Lung (tissue), 11 donors: ENCODE measurements at regions not wholly inside any gene's neighbourhood (a gene's known extent, or its start where the extent isn't known, plus 50 kb on each side); places are given as distances from the start of the nearest gene placed in this dataset.

Experiments used
- ATAC-seq: fragments of 200-7000 bp; cut with Tn5 transposase; one replicate; pipeline ENCODE4 v1.9.1; 2020; ENCODE audit warnings: moderate number of reproducible peaks; ENCODE audit not compliant: insufficient read depth, low FRiP score
- DNase-seq, 3 donors: peaks; one replicate each; pipeline ENCODE4 v3.0.0-alpha.2; 2013 to 2017
- H3K27ac ChIP-seq, 2 donors: one replicate each; pipeline ENCODE4 v1.5.1; 2013; ENCODE audit warnings: mild to moderate bottlenecking in 2 of 2, moderate library complexity in 2 of 2, control low read depth in 1 of 2, inconsistent platforms in 1 of 2, low read depth in 1 of 2, low read length in 1 of 2
- H3K27me3 ChIP-seq, 3 donors: one replicate each; pipeline ENCODE4 v1.5.1; 2013; ENCODE audit warnings: low read length in 2 of 3; ENCODE audit not compliant: control insufficient read depth in 3 of 3, insufficient read depth in 3 of 3
- H3K36me3 ChIP-seq, 4 donors: one replicate each; pipeline ENCODE4 v1.5.1; 2013; ENCODE audit warnings: low read length in 4 of 4, mild to moderate bottlenecking in 1 of 4, moderate library complexity in 1 of 4; ENCODE audit not compliant: control insufficient read depth in 4 of 4, insufficient read depth in 4 of 4
- H3K4me1 ChIP-seq, 5 donors: one replicate each; pipeline ENCODE4 v1.5.1; 2013; ENCODE audit warnings: low read length in 5 of 5, mild to moderate bottlenecking in 2 of 5, moderate library complexity in 1 of 5; ENCODE audit not compliant: control insufficient read depth in 5 of 5, insufficient read depth in 5 of 5
- H3K4me3 ChIP-seq: one replicate; pipeline ENCODE4 v1.5.1; 2013; ENCODE audit warnings: mild to moderate bottlenecking, control low read depth, moderate library complexity
- H3K9ac ChIP-seq, 2 donors: one replicate each; pipeline ENCODE4 v1.5.1; 2013; ENCODE audit warnings: low read length in 2 of 2, control low read depth in 1 of 2; ENCODE audit not compliant: insufficient read depth in 1 of 2
- H3K9me3 ChIP-seq, 4 donors: one replicate each; pipeline ENCODE4 v1.5.1; 2013; ENCODE audit warnings: low read length in 3 of 4, mild to moderate bottlenecking in 1 of 4, moderate library complexity in 1 of 4; ENCODE audit not compliant: control insufficient read depth in 4 of 4, insufficient read depth in 3 of 4
- CTCF ChIP-seq: IDR thresholded peaks from 2 replicates; pipeline ENCODE4 v1.5.1; 2012; ENCODE audit warnings: mild to moderate bottlenecking; ENCODE audit errors: control extremely low read depth, extremely low read depth
- WGBS, 2 donors: extraction: QIAGEN DNeasy Blood & Tissue Kit; methylation state at CpG; one replicate each; pipeline ENCODE4 v1.1.7; 2013; 5-methylcytosine and 5-hydroxymethylcytosine counted together
- donor health status: control.
- donor health status: control.
- donor health status: Bipolar disorder and iron deficiency.
- donor health status: healthy.
- donor health status: DM: yes; HTN: yes; CAD: no.

GRCh38 chr7:26995666-26996065 lies 100.1 kb downstream of the HOXA1 start:
- no peak overlapping the region for H3K9ac ChIP-seq
- H3K36me3 ChIP-seq: no peaks in the 10 kb centered on the region
- ATAC-seq (no peak), DNase-seq (no peak)
- no peak overlapping the region for H3K27ac ChIP-seq
- TF ChIP-seq CTCF: no peak
- H3K4me1 ChIP-seq: peaks cover 0 to 9% (median 0%) of the 10 kb centered on the region in 5 donors
- H3K9me3 ChIP-seq: peaks cover 0 to 10% (median 1%) of the 10 kb centered on the region in 4 donors
- H3K27me3 ChIP-seq: no peaks in the 10 kb centered on the region
- no peak overlapping the region for H3K4me3 ChIP-seq
- 70 to 73% methylated on average over 1 of the region's 1 CpG for WGBS, 2 donors

DNA sequence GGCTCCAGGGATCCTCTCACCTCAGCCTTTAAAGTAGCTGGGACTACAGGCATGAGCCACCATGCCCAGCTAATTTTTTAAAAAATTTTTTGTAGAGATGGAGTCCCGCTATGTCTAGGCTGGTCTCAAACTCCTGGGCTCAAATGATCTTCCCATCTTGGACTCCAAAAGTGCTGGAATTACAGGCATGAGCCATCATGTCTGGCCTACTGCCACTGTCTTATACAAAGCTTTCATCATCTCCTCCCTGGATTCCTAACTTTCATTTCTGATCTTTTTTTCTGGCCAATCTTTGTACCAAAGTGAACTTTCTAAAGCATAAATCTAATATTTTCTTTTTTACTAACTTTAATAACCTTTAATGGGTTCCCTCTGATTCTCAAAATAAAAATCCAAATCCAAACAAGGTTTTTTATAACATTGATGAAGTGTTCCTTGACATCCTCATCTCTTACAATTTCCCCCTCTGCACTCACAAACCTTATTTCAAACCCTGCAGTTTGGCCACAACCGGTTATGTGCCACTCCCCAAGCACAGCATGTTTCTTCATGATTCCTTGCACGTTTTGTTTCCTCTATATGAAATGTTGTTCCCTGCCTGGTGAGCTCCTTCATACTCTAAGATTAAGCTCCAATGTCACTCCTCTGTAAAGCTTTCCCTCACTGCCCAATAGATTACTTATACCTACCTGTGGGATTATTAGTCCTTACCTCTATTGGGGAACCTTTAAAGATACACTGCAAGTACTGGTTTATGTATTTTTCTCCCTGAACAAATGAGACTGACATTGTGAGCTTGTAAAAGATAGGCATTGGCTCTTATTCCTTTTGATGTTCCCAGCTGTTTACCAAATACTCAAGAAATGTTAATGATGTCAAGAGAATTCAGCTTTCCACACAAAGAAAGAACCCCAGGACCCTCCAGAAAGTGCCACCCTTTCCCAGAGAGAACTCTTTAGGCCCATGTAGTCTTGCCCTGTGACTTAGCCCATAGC lies 101.7 kb downstream of the HOXA1 start:
- no peak for TF ChIP-seq CTCF
- Histone ChIP-seq H3K27ac (no peak overlapping the region), H3K9me3 (peaks cover 0 to 9% (median 0%) of the 10 kb centered on the region in 4 donors), H3K27me3 (peaks cover 0 to under 1% (median 0%) of the 10 kb centered on the region in 3 donors), H3K4me1 (peaks cover 0 to 15% (median 0%) of the 10 kb centered on the region in 5 donors), H3K4me3 (no peak overlapping the region), H3K9ac (no peak overlapping the region), H3K36me3 (no peaks in the 10 kb centered on the region)
- DNase-seq (peak in 2 of 3 donors; percentile 21 to 46), ATAC-seq (no peak)
- WGBS, 2 donors: 52 to 60% methylated on average over 3 of the region's 3 CpGs

DNA sequence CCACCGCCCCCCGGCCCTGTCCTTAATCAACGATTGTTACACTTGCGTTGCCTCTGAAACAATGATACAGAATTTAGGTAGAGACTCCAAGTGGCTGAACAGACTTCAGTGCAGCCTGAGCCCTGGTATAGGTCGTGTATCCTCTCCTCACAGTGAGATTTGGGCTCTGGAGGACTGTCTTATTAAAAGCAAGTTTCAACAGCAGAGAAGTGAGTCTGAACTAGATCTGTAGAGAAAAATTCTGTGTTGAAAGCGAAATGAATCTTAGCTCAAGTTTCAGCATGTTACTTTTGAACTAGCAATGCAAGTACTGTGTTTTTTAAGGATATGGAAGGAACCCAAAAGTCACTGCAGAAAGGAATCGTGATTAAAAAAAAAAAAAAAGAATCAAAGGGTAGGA lies 103.1 kb downstream of the HOXA1 start:
- 89 to 91% methylated on average over 7 of the region's 7 CpGs for WGBS, 2 donors
- H3K27me3 ChIP-seq: peaks cover 0 to 6% (median 0%) of the 10 kb centered on the region in 3 donors
- no peak overlapping the region for H3K4me3 ChIP-seq
- peaks cover 0 to 15% (median 0%) of the 10 kb centered on the region in 5 donors for H3K4me1 ChIP-seq
- no peaks in the 10 kb centered on the region for H3K36me3 ChIP-seq
- no peak for TF ChIP-seq CTCF
- H3K9me3 ChIP-seq: no peaks in the 10 kb centered on the region
- ATAC-seq (no peak), DNase-seq (peak in 1 of 3 donors; percentile 21)
- no peak overlapping the region for H3K27ac ChIP-seq
- H3K9ac ChIP-seq: no peak overlapping the region
